ENCODE measurements at regions not wholly inside any gene's neighbourhood (a gene's known extent, or its start where the extent isn't known, plus 50 kb on each side); places are given as distances from the start of the nearest gene placed in this dataset.

GRCh38 chr4:29453303-29453820, 1266.8 kb upstream of the PCDH7 start:
- no peak for TF ChIP-seq CTCF (conservative IDR thresholded peaks at IDR 0.05; ENCODE audit: low read depth, low read length)
- H3K4me3 ChIP-seq (ENCODE audit: low read depth, low read length) = no peak overlapping the region
- DNase-seq (ENCODE audit: low read depth) = no peak

GRCh38 chr4:29459926-29460325, 1260.2 kb upstream of the PCDH7 start:
- H3K4me3 ChIP-seq (ENCODE audit: low read depth, low read length) = no peak overlapping the region
- no peak for DNase-seq (ENCODE audit: low read depth)
- no peak for TF ChIP-seq CTCF (conservative IDR thresholded peaks at IDR 0.05; ENCODE audit: low read depth, low read length)

GRCh38 chr4:29467044-29467717, 1253.0 kb upstream of the PCDH7 start:
- TF ChIP-seq CTCF (conservative IDR thresholded peaks at IDR 0.05; ENCODE audit: low read depth, low read length) = no peak
- DNase-seq (ENCODE audit: low read depth) = no peak
- H3K4me3 ChIP-seq (ENCODE audit: low read depth, low read length) = no peak overlapping the region
